NCI-H1092 (cell line): ENCODE measurements at regions not wholly inside any gene's neighbourhood (a gene's known extent, or its start where the extent isn't known, plus 50 kb on each side); places are given as distances from the start of the nearest gene placed in this dataset.
"Not testable (repeated sequence)": the region's sequence is repeated elsewhere in the genome, so short reads cannot be mapped to it uniquely, and the experiment has no call there.

Source experiments
- DNase-seq: peaks from one replicate; lab custom pipeline; 2025; lab: John Stamatoyannopoulos, UW

GRCh38 chr17:69672924-69673323 is 258.4 kb downstream of the MAP2K6 start:
- no peak for DNase-seq

GRCh38 chr17:69677130-69677529 is 262.6 kb downstream of the MAP2K6 start:
- no peak for DNase-seq

DNA sequence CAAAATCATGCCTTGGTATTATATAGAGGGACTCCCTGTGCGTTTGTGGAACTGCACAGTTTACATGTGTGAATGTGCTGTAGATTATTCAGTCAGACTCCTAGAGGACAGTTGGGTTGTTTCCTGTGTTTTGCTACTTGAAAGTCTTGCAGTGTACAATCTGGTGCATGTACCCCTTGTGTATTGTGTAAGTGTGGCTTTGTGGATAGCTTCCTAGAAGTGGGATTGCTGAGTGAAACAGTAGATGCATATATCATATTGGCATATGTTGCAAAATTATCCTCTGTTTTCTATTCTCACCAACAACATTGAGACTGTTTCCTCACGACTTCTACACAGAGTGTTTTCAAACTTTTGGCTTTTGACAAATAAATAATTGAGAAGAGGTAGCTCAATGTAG is 263.7 kb downstream of the MAP2K6 start:
- no peak for DNase-seq

GRCh38 chr17:69679829-69680228 is 265.3 kb downstream of the MAP2K6 start:
- no peak for DNase-seq

GRCh38 chr17:69684251-69684650 is 269.8 kb downstream of the MAP2K6 start:
- no peak for DNase-seq

GRCh38 chr17:69685150-69685549 is 270.7 kb downstream of the MAP2K6 start:
- DNase-seq = not testable (repeated sequence)

- no peak for DNase-seq
Measured at GRCh38 chr17:69690531-69690930, 276.0 kb downstream of the MAP2K6 start.

- no peak for DNase-seq
Measured at GRCh38 chr17:69692171-69692570, 277.7 kb downstream of the MAP2K6 start.

GRCh38 chr17:69695646-69696045 is 281.1 kb downstream of the MAP2K6 start:
- DNase-seq = no peak

- no peak for DNase-seq
Measured at GRCh38 chr17:69696650-69697049, 282.2 kb downstream of the MAP2K6 start.

GRCh38 chr17:69698352-69698751 is 283.9 kb downstream of the MAP2K6 start:
- not testable (repeated sequence) for DNase-seq

DNA sequence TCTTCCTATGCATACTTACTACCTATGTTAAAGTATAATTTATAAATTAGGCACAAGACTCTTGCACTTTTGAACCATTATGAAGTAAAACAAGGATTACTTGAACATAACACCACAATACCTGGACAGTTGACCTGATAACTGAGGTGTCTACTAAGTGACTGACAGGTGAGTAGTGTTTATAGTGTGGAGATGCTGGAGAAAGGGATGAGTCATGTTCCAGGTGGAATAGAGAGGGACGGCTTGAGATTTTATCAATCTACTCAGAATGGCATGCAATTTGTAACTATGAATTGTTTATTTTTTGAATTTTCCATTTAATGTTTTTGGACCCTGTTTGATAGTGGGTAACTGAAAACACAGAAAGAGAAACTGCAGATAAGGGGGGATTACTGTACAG is 287.6 kb downstream of the MAP2K6 start:
- no peak for DNase-seq

DNA sequence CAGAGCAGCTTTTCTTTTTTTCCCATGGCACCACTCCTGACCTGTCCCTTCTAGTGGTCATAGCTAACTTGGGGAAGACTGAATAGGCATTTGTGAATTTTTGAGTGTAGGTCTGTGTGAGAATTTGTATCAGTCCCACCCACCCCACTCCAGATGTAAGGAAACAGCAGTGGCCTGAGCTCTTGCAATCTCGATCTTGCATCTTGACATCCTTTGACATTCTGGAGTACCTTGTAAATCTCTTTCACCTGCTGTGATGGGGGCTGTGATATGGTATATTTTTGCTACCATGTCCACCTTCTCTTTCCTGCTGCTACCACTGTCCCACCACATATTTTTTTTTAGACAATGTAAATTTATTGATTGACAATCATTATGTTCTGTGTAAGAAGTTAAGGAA is 289.3 kb downstream of the MAP2K6 start:
- DNase-seq = no peak

DNA sequence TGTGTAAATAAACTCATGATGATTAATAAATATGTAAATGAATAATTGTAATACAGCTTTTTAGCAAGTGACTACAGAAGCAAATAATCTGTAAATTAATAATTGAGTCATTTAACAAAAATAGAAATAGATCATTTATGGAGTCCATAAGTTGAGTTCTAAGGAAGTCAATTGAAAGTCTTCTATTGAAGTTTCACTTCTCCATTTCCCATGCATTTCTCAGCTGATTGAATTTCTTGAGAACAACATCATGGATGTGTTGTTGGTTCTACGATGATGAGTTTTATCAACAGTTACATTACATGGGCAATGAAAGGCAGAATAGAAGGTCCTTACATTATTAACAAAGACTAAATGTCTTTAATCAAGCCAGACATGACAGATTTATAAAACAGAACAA is 290.4 kb downstream of the MAP2K6 start:
- DNase-seq = no peak

GRCh38 chr17:69706127-69706526 is 291.6 kb downstream of the MAP2K6 start:
- DNase-seq = no peak

DNA sequence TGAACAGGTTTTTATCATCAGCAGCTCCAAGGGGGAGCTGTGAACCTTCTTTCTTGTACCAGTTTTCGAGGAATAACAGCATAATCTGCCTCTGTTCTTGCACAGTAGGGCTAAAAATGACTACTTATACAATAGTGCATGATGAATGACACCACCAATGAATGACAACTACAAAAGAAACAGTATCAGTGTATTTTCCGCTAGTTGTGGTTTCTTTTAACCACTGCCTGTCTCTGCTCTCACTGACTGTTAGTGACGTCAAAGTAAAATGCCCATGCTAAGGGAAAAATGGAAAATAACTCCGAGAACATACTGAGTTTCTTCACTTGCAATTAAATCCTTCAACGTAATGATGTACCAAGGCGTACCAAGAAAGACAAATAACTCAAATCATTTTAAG is 294.9 kb downstream of the MAP2K6 start:
- DNase-seq = no peak

DNA sequence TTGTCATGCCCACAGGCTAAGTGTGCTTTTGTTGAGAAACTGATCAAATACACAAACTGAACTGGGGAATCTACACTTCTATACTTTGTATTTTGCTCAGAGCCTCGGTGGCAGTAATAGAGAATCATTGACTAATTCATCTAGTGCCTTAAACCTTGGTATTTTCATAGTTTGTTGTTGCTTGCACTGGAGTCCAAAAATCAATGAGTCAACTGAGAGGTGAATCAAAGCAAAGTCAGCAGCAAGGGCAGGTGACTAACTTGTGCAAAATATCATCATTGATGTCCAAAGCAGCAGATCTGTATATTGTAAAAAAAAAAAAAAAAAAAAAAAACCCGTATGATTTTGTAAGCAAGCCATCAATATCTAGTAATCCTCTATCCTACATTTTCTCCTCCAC is 296.4 kb downstream of the MAP2K6 start:
- no peak for DNase-seq

DNA sequence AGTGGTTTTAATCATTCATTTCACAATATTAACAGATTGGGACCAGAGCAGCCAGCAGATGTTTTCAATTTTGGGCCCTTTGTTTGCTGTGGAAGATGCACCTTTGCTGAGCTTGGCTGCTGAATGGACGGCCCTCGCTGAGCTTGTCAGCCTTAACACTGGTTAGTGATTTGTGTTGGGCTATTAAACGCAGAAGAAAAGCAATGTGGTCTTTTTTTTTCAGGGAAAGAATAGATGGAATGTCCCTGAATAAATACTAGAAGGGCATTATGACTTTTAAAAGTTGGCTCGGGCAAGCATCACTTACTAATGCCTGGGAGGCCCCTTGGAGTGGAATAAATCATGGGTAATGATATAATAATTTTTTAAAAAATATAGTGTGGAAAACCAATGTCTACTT is 297.0 kb downstream of the MAP2K6 start:
- DNase-seq = peak; percentile 45

GRCh38 chr17:69712801-69713311 is 298.4 kb downstream of the MAP2K6 start:
- DNase-seq = no peak

DNA sequence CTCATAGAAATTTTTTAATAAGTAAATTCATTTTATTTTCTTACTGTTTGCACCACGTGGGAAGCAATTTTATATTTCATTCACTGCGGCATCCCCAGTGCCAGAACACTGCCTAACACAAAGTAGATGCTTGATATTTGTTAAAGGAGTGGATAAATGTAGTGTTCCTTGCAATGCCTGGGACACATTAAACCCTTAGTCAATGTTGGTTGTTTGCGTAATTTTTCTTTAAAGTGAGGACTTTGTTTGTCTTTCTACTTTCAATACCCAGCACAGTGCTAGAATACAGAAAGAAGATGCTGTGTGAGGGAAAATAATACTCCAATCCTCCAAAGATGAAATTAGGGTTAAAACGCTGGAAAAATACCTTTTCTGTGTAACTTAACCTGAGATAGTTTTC is 299.3 kb downstream of the MAP2K6 start:
- DNase-seq = no peak

DNA sequence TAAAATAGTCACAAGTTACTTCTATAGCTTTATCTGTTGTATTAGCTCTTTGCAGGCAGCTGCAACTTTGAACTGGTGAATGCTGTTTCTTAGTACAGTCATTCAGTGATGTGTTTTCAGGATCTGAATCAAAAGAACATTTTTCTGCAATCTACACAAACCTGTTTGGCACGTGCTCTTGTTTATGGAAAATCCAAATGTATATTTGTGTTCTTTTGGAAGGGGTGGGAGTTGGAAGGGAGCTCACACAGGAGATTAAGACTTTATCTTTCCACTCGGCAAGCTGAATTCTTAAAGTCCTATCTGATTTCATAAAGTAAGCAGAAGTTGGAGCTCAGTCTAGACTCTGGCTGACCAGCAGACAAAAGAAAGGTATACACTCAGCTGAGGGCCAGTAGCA is 300.2 kb downstream of the MAP2K6 start:
- no peak for DNase-seq

GRCh38 chr17:69715656-69716055 is 301.2 kb downstream of the MAP2K6 start:
- no peak for DNase-seq

DNA sequence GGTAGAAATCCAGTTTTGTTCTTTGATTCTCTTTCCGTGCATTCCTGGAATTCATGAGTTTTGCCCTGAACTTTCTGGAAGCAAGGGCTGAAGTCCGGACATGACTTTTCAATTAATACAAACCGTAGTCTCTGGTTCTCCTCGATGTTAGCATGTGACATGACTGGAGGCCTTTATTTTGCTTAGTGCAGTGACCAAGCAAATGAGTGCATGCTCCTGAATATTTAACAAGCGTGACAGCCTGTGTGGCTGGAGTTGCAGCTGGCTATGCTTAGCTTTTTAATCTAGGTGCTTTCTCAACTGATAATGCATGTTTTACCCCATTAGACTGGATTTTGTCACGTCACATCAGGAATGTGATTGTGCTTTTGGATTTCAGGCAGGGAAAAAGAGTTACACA is 302.1 kb downstream of the MAP2K6 start:
- DNase-seq = no peak

- DNase-seq = no peak
Measured at GRCh38 chr17:69717214-69717613, 302.7 kb downstream of the MAP2K6 start.

- DNase-seq = no peak
Measured at GRCh38 chr17:69717819-69718218, 303.3 kb downstream of the MAP2K6 start.
